Neural progenitor cell (in vitro differentiated cells): ENCODE measurements at regions not wholly inside any gene's neighbourhood (a gene's known extent, or its start where the extent isn't known, plus 50 kb on each side); places are given as distances from the start of the nearest gene placed in this dataset.

ENCODE experiments used
- DNase-seq: peaks from one replicate; pipeline ENCODE4 v3.0.0-alpha.2; 2016; ENCODE audit warnings: low spot score
- H2AFZ ChIP-seq: fragments of 200-600 bp; sonication (generic); replicated peaks from 2 replicates; pipeline ENCODE4 v1.6.1; 2016; ENCODE audit warnings: antibody characterized with exemption
- H3F3A ChIP-seq: fragments of 200-600 bp; sonication (generic); 2 replicates; pipeline ENCODE4 v1.6.1; 2016; ENCODE audit warnings: antibody characterized with exemption, low read depth
- H3K27ac ChIP-seq: fragments of 200-600 bp; sonication (generic); 2 replicates; pipeline ENCODE4 v1.5.1; 2016; ENCODE audit warnings: mild to moderate bottlenecking
- H3K27me3 ChIP-seq: fragments of 200-600 bp; sonication (generic); 2 replicates; pipeline ENCODE4 v1.6.1; 2016; ENCODE audit warnings: mild to moderate bottlenecking, moderate library complexity
- H3K36me3 ChIP-seq: fragments of 200-600 bp; sonication (generic); 2 replicates; pipeline ENCODE4 v1.5.1; 2016
- H3K4me1 ChIP-seq: fragments of 200-600 bp; sonication (generic); 2 replicates; pipeline ENCODE4 v1.6.1; 2016; ENCODE audit warnings: mixed run types
- H3K4me2 ChIP-seq: fragments of 200-600 bp; sonication (generic); 2 replicates; pipeline ENCODE4 v1.6.1; 2016
- H3K4me3 ChIP-seq: fragments of 200-600 bp; sonication (generic); 2 replicates; pipeline ENCODE4 v1.5.1; 2016
- H3K79me2 ChIP-seq: fragments of 200-600 bp; sonication (generic); 2 replicates; pipeline ENCODE4 v1.6.1; 2016; ENCODE audit warnings: low read depth
- H3K9ac ChIP-seq: fragments of 200-600 bp; sonication (generic); 2 replicates; pipeline ENCODE4 v1.6.1; 2016
- H3K9me3 ChIP-seq: fragments of 200-600 bp; sonication (generic); 2 replicates; pipeline ENCODE4 v1.5.1; 2016; ENCODE audit warnings: low read depth
- H4K20me1 ChIP-seq: fragments of 200-600 bp; sonication (generic); 2 replicates; pipeline ENCODE4 v1.6.1; 2016; ENCODE audit warnings: low read depth
- H3K27ac Mint-ChIP-seq: 3 replicates; pipeline ENCODE4 v1.8.0; 2021; ENCODE audit warnings: mixed read lengths
- H3K27me3 Mint-ChIP-seq: 2 replicates; pipeline ENCODE4 v1.8.0; 2022; ENCODE audit warnings: low read depth, mild to moderate bottlenecking, inconsistent platforms, moderate library complexity, mixed read lengths; ENCODE audit not compliant: insufficient read depth
- H3K36me3 Mint-ChIP-seq: 3 replicates; pipeline ENCODE4 v1.8.0; 2021; ENCODE audit warnings: mixed read lengths
- H3K4me1 Mint-ChIP-seq: 3 replicates; pipeline ENCODE4 v1.8.0; 2021; ENCODE audit warnings: mixed read lengths
- H3K4me3 Mint-ChIP-seq: 3 replicates; pipeline ENCODE4 v1.8.0; 2021; ENCODE audit warnings: mild to moderate bottlenecking, moderate library complexity, mixed read lengths
- H3K9me3 Mint-ChIP-seq: 3 replicates; pipeline ENCODE4 v1.8.0; 2020; ENCODE audit warnings: mixed read lengths
- EZH2 ChIP-seq: fragments of 200-600 bp; sonication (generic); IDR thresholded peaks from 2 replicates; pipeline ENCODE4 v1.6.1; 2017; ENCODE audit warnings: antibody characterized with exemption, mild to moderate bottlenecking, moderate library complexity
- EZH2phosphoT487 ChIP-seq: fragments of 200-600 bp; sonication (generic); IDR thresholded peaks from 2 replicates; pipeline ENCODE4 v1.6.1; 2017; ENCODE audit warnings: antibody characterized with exemption
- TF ChIP-seq, protein P1 (sequence below): fragments of 200-600 bp; sonication (generic); IDR thresholded peaks from 2 replicates; pipeline ENCODE4 v1.5.1; 2017; ENCODE audit warnings: antibody characterized with exemption, mild to moderate bottlenecking

DNA sequence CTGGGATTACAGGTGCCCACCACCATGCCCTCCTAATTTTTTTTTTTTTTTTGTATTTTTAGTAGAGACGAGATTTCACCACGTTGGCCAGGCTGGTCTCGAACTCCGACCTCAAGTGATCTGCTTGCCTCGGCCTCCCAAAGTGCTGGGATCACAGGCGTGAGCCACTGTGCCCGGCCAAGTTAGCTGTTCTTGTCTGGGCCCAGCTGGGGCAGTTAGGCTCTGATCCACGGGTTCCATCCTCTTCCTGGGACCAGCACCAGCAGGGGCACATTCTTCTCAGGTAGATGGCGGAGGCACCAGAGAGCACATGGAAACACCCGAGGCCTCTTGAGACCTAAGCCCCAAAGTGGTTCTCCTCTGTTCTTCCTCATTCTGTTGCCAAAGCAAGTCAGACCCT is 281.6 kb downstream of the PBX3 start:
- no peak overlapping the region for H3K4me3 Mint-ChIP-seq
- Histone ChIP-seq H3K4me3 (no peak overlapping the region), H3K27me3 (no peaks in the 10 kb centered on the region), H4K20me1 (no peaks in the 10 kb centered on the region), H3K27ac (no peak overlapping the region), H3K9me3 (no peaks in the 10 kb centered on the region), H2AFZ (no peak overlapping the region), H3F3A (no peaks in the 10 kb centered on the region), H3K4me1 (no peaks in the 10 kb centered on the region), H3K4me2 (no peak overlapping the region), H3K36me3 (no peaks in the 10 kb centered on the region), H3K79me2 (no peaks in the 10 kb centered on the region), H3K9ac (no peak overlapping the region)
- no peak for DNase-seq
- H3K27me3 Mint-ChIP-seq, result peaks cover 7% of the 10 kb centered on the region
- no peaks in the 10 kb centered on the region for H3K9me3 Mint-ChIP-seq
- H3K4me1 Mint-ChIP-seq, result no peaks in the 10 kb centered on the region
- H3K27ac Mint-ChIP-seq, result no peak overlapping the region
- no peaks in the 10 kb centered on the region for H3K36me3 Mint-ChIP-seq
- TF ChIP-seq EZH2, result no peak
- no peak for TF ChIP-seq EZH2phosphoT487
- TF ChIP-seq, protein P1, sequence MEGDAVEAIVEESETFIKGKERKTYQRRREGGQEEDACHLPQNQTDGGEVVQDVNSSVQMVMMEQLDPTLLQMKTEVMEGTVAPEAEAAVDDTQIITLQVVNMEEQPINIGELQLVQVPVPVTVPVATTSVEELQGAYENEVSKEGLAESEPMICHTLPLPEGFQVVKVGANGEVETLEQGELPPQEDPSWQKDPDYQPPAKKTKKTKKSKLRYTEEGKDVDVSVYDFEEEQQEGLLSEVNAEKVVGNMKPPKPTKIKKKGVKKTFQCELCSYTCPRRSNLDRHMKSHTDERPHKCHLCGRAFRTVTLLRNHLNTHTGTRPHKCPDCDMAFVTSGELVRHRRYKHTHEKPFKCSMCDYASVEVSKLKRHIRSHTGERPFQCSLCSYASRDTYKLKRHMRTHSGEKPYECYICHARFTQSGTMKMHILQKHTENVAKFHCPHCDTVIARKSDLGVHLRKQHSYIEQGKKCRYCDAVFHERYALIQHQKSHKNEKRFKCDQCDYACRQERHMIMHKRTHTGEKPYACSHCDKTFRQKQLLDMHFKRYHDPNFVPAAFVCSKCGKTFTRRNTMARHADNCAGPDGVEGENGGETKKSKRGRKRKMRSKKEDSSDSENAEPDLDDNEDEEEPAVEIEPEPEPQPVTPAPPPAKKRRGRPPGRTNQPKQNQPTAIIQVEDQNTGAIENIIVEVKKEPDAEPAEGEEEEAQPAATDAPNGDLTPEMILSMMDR, result no peak

DNA sequence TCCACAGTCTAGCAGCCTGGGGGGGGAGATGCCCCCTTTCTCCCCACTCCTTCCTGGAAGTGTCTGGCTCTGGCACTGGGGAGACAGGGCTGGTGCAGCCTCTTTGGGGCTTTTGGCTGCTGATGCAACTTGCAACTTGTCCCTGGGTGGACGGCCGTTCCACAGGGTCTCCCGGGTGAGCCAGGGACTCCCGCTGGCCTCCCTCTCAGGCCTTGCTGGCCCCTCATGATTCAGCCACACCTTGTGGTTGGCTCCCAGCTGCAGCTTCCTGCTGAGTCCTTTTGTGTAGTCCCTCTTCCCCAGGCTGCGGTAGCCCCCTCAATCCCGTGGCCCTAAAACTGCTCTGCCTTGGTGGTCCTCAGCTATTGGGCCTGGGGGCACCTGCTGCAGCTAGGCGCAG is 283.5 kb downstream of the PBX3 start:
- Histone ChIP-seq H3F3A (no peaks in the 10 kb centered on the region), H3K9me3 (no peaks in the 10 kb centered on the region), H3K9ac (no peak overlapping the region), H2AFZ (no peak overlapping the region), H3K79me2 (no peaks in the 10 kb centered on the region), H3K27ac (no peak overlapping the region), H3K4me1 (no peaks in the 10 kb centered on the region), H3K4me2 (no peak overlapping the region), H3K36me3 (no peaks in the 10 kb centered on the region), H3K4me3 (no peak overlapping the region), H4K20me1 (no peaks in the 10 kb centered on the region), H3K27me3 (no peaks in the 10 kb centered on the region)
- Mint-ChIP-seq H3K27me3 (peaks cover 7% of the 10 kb centered on the region), H3K36me3 (no peaks in the 10 kb centered on the region), H3K27ac (no peak overlapping the region), H3K4me1 (no peaks in the 10 kb centered on the region), H3K4me3 (no peak overlapping the region), H3K9me3 (no peaks in the 10 kb centered on the region)
- DNase-seq, result no peak
- TF ChIP-seq EZH2phosphoT487, result no peak
- TF ChIP-seq, protein P1, result no peak
- TF ChIP-seq EZH2, result no peak

DNA sequence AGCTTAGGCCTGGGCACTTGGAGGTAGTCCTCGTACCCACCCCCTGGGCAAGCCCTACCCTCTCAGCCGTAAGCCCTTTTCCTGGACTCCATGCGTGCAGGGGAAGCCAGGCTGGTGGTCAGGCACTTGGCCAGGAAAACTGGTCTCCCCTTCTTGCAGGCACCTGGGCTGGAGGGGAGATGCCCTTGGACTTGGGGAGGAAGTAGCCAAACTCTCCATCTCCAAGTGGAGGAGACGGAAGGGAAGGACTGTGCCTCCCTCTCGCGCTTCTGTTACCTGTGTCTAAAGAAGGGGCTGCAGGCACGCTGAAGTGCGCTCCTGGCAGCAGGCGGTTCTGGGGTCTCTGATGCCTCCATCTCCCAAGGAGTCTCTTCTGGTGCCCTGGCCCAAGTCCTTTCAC is 283.9 kb downstream of the PBX3 start:
- Histone ChIP-seq H4K20me1 (no peaks in the 10 kb centered on the region), H3K9me3 (no peaks in the 10 kb centered on the region), H3K79me2 (no peaks in the 10 kb centered on the region), H3K27me3 (no peaks in the 10 kb centered on the region), H2AFZ (no peak overlapping the region), H3F3A (no peaks in the 10 kb centered on the region), H3K27ac (no peak overlapping the region), H3K4me1 (no peaks in the 10 kb centered on the region), H3K4me3 (no peak overlapping the region), H3K9ac (no peak overlapping the region), H3K36me3 (no peaks in the 10 kb centered on the region), H3K4me2 (no peak overlapping the region)
- Mint-ChIP-seq H3K4me1 (no peaks in the 10 kb centered on the region), H3K27me3 (peaks cover 7% of the 10 kb centered on the region), H3K4me3 (no peak overlapping the region), H3K27ac (no peak overlapping the region), H3K36me3 (no peaks in the 10 kb centered on the region), H3K9me3 (no peaks in the 10 kb centered on the region)
- no peak for DNase-seq
- TF ChIP-seq EZH2 (no peak), EZH2phosphoT487 (no peak)
- TF ChIP-seq, protein P1, result no peak

DNA sequence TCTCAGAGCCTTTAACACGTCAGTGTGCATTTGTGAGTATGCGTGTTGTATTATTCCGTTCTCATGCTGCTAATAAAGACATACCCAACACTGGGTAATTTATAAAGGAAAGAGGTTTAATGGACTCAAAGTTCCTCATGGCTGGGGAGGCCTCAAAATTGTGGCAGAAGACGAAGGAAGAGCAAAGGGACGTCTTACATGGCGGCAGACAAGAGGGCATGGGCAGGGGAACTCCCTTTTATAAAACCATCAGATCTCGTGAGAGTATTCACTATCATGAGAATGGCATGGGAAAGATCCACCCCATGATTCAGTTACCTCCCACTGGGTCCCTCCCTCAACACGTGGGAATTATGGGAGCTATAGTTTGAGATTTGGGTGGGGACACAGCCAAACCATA is 285.0 kb downstream of the PBX3 start:
- Mint-ChIP-seq H3K4me3 (no peak overlapping the region), H3K27ac (no peak overlapping the region), H3K36me3 (no peaks in the 10 kb centered on the region), H3K9me3 (no peaks in the 10 kb centered on the region), H3K27me3 (peaks cover 10% of the 10 kb centered on the region), H3K4me1 (peaks cover 6% of the 10 kb centered on the region)
- Histone ChIP-seq H3K9me3 (no peaks in the 10 kb centered on the region), H3K9ac (no peak overlapping the region), H3K4me3 (no peak overlapping the region), H3K4me2 (no peak overlapping the region), H2AFZ (no peak overlapping the region), H3K36me3 (no peaks in the 10 kb centered on the region), H3F3A (no peaks in the 10 kb centered on the region), H4K20me1 (no peaks in the 10 kb centered on the region), H3K27ac (no peak overlapping the region), H3K79me2 (no peaks in the 10 kb centered on the region), H3K4me1 (no peaks in the 10 kb centered on the region), H3K27me3 (no peaks in the 10 kb centered on the region)
- no peak for DNase-seq
- TF ChIP-seq EZH2, result no peak
- TF ChIP-seq, protein P1, result no peak
- no peak for TF ChIP-seq EZH2phosphoT487
